Thoracic aorta (tissue), 2 donors: ENCODE measurements at regions not wholly inside any gene's neighbourhood (a gene's known extent, or its start where the extent isn't known, plus 50 kb on each side); places are given as distances from the start of the nearest gene placed in this dataset.

ENCODE experiments used
- ATAC-seq: fragments of 150-250 bp; one replicate; pipeline ENCODE4 v1.8.0; 2017; ENCODE audit warnings: low read depth; ENCODE audit not compliant: insufficient number of reproducible peaks, low FRiP score
- DNase-seq: peaks from one replicate; pipeline ENCODE4 v3.0.0-alpha.2; 2020; ENCODE audit warnings: low spot score
- H3K27ac ChIP-seq, 2 donors: fragments of 200-600 bp; sonication (generic); 1 replicate in 1 of 2; 2 replicates in 1 of 2; pipeline ENCODE4 v1.5.1; 2016; ENCODE audit warnings: mild to moderate bottlenecking in 2 of 2, moderate library complexity in 2 of 2
- H3K27me3 ChIP-seq: fragments of 200-600 bp; sonication (generic); replicated peaks from 2 replicates; pipeline ENCODE4 v1.6.0; 2016; ENCODE audit warnings: mild to moderate bottlenecking; ENCODE audit not compliant: insufficient read depth
- H3K36me3 ChIP-seq: fragments of 200-600 bp; sonication (generic); one replicate; pipeline ENCODE4 v1.5.1; 2016
- H3K4me1 ChIP-seq, 2 donors: fragments of 200-600 bp; sonication (generic); 1 replicate in 1 of 2; 2 replicates in 1 of 2; pipeline versions ENCODE4 v1.5.1 to v1.6.0; 2016; ENCODE audit warnings: low read depth in 2 of 2, mild to moderate bottlenecking in 1 of 2; ENCODE audit not compliant: control insufficient read depth in 1 of 2
- H3K4me3 ChIP-seq: fragments of 200-600 bp; sonication (generic); 2 replicates; pipeline ENCODE4 v1.5.1; 2016; ENCODE audit warnings: mild to moderate bottlenecking
- H3K9me3 ChIP-seq: fragments of 200-600 bp; sonication (generic); 2 replicates; pipeline ENCODE4 v1.5.1; 2016
- CTCF ChIP-seq: fragments of 200-600 bp; sonication (generic); IDR thresholded peaks from one replicate; pipeline ENCODE4 v1.5.1; 2019; ENCODE audit warnings: antibody characterized with exemption

DNA sequence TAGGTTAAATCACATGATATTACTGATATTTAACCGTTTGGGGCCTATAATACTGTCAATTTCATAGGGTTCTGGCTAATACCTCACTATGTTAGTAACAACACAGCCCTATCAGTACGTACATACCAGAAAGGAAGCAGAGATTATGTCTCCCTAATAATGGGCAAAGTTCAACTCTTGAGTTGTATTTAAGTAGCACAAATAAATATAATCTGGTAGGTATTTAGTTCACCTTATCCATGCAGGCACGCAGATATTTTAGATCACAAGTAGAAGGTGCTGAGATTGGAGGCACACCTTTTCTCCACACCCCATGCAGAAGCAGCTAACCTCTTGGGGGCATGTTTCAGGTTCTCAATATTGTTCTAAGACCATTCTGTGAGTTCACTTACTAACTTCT, 118.9 kb downstream of the IRS1 start:
- no peak overlapping the region for H3K27ac ChIP-seq
- H3K4me1 ChIP-seq, result no peaks in the 10 kb centered on the region
- no peak for TF ChIP-seq CTCF
- H3K36me3 ChIP-seq, result no peaks in the 10 kb centered on the region
- no peak for ATAC-seq
- DNase-seq, result no peak
- no peaks in the 10 kb centered on the region for H3K27me3 ChIP-seq
- no peaks in the 10 kb centered on the region for H3K9me3 ChIP-seq
- H3K4me3 ChIP-seq, result no peak overlapping the region

- DNase-seq, result no peak
- Histone ChIP-seq H3K36me3 (no peaks in the 10 kb centered on the region), H3K27me3 (no peaks in the 10 kb centered on the region), H3K4me1 (no peaks in the 10 kb centered on the region), H3K9me3 (no peaks in the 10 kb centered on the region), H3K27ac (no peak overlapping the region), H3K4me3 (no peak overlapping the region)
- TF ChIP-seq CTCF, result no peak
- ATAC-seq, result no peak
These were observed 120.1 kb downstream of the IRS1 start for GRCh38 chr2:226679389-226680065.

DNA sequence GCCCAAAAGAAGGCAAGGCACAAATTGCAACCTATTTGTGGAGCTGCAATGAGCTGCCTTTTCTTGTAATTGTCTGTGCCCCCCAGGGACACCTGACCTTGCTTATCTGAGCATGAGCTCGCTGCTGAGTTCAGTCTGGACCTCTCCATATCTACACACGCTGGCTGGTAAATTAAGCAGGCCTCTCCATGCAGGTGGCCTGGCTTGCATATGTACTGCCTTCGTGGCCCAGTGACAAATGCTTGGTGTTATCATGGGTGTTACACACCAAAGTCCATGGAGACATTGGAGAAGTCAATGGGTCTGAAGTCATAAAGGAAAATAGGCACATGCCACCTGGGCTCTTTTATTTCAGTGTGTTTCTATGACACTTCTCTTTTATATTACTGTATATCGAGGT, 121.2 kb downstream of the IRS1 start:
- H3K4me1 ChIP-seq, result peaks cover 0 to 5% of the 10 kb centered on the region in 2 donors
- H3K36me3 ChIP-seq, result no peaks in the 10 kb centered on the region
- DNase-seq (no peak), ATAC-seq (no peak)
- H3K9me3 ChIP-seq, result no peaks in the 10 kb centered on the region
- no peak for TF ChIP-seq CTCF
- no peak overlapping the region for H3K27ac ChIP-seq
- H3K4me3 ChIP-seq, result no peak overlapping the region
- H3K27me3 ChIP-seq, result no peaks in the 10 kb centered on the region

- ATAC-seq, result no peak
- no peak overlapping the region for H3K27ac ChIP-seq
- no peak for DNase-seq
- no peak for TF ChIP-seq CTCF
- H3K4me1 ChIP-seq, result peaks cover 0 to 9% of the 10 kb centered on the region in 2 donors
- H3K4me3 ChIP-seq, result no peak overlapping the region
- no peaks in the 10 kb centered on the region for H3K9me3 ChIP-seq
- H3K36me3 ChIP-seq, result no peaks in the 10 kb centered on the region
- no peaks in the 10 kb centered on the region for H3K27me3 ChIP-seq
These were observed 122.5 kb downstream of the IRS1 start for GRCh38 chr2:226677080-226677479.

DNA sequence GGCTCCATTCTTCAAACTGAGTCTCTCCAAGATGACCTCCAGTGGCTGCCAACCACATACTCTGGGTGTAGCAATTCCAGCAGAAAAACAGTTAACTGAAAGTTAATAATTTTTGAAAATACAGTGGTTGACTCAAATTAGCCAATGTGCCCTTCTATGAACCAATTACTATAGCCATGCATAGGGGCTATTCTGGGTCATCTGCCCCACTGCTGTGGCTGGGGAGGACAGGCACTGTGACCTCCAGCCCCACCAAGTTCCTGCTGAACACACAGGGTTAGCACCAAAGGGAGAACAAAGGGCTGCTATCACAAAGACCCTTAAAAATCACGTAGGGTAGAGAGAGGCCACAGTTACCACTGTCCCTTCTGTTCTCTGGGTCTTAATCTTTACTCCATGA, 123.0 kb downstream of the IRS1 start:
- Histone ChIP-seq H3K4me1 (peaks cover 0 to 9% of the 10 kb centered on the region in 2 donors), H3K9me3 (no peaks in the 10 kb centered on the region), H3K27ac (no peak overlapping the region), H3K4me3 (no peak overlapping the region), H3K27me3 (no peaks in the 10 kb centered on the region), H3K36me3 (no peaks in the 10 kb centered on the region)
- TF ChIP-seq CTCF, result no peak
- DNase-seq, result no peak
- ATAC-seq, result no peak
